Astrocyte (in vitro differentiated cells and primary cell): ENCODE measurements at regions not wholly inside any gene's neighbourhood (a gene's known extent, or its start where the extent isn't known, plus 50 kb on each side); places are given as distances from the start of the nearest gene placed in this dataset.

ENCODE experiments used
- DNase-seq: peaks from one replicate; pipeline ENCODE4 v3.0.0-alpha.2; 2010; ENCODE audit warnings: low read depth
- FAIRE-seq: peaks from 2 replicates; lab custom pipeline; 2011; peaks lifted over from hg19 to GRCh38; lab: Jason Lieb, UNC
- H2AFZ ChIP-seq: 2 replicates; pipeline ENCODE4 v1.6.0; 2012; ENCODE audit warnings: low read depth, low read length, inconsistent platforms
- H3K27ac ChIP-seq: 2 replicates; pipeline ENCODE4 v1.5.1; 2011; ENCODE audit warnings: low read depth, low read length, inconsistent platforms
- H3K27me3 ChIP-seq: 2 replicates; pipeline ENCODE4 v1.6.0; 2011; ENCODE audit warnings: low read length, inconsistent platforms; ENCODE audit not compliant: insufficient read depth
- H3K36me3 ChIP-seq: 2 replicates; pipeline ENCODE4 v1.5.1; 2011; ENCODE audit warnings: low read length, inconsistent platforms; ENCODE audit not compliant: insufficient read depth
- H3K4me1 ChIP-seq: 2 replicates; pipeline ENCODE4 v1.5.1; 2011; ENCODE audit warnings: low read length, inconsistent platforms; ENCODE audit not compliant: insufficient read depth
- H3K4me2 ChIP-seq: 2 replicates; pipeline ENCODE4 v1.6.0; 2012; ENCODE audit warnings: low read length, inconsistent platforms
- H3K4me3 ChIP-seq: 2 replicates; pipeline ENCODE4 v1.5.1; 2011; ENCODE audit warnings: low read depth, mild to moderate bottlenecking, low read length, inconsistent platforms; ENCODE audit not compliant: insufficient read depth
- H3K79me2 ChIP-seq: 2 replicates; pipeline ENCODE4 v1.6.0; 2012; ENCODE audit warnings: mild to moderate bottlenecking, low read length, inconsistent platforms; ENCODE audit not compliant: insufficient read depth
- H3K9ac ChIP-seq: 2 replicates; pipeline ENCODE4 v1.6.0; 2012; ENCODE audit warnings: mild to moderate bottlenecking, low read length, inconsistent platforms
- H3K9me3 ChIP-seq: 2 replicates; pipeline ENCODE4 v1.5.1; 2012; ENCODE audit warnings: low read depth, mild to moderate bottlenecking, low read length, inconsistent platforms; ENCODE audit not compliant: insufficient read depth
- H4K20me1 ChIP-seq: 2 replicates; pipeline ENCODE4 v1.6.0; 2012; ENCODE audit warnings: low read length, inconsistent platforms; ENCODE audit not compliant: insufficient read depth
- H3K27ac Mint-ChIP-seq: one replicate; pipeline ENCODE4 v1.8.0; 2021; ENCODE audit warnings: mild to moderate bottlenecking, mixed read lengths; ENCODE audit not compliant: unreplicated experiment
- H3K27me3 Mint-ChIP-seq: one replicate; pipeline ENCODE4 v1.8.0; 2021; ENCODE audit warnings: low read depth, mixed read lengths; ENCODE audit not compliant: unreplicated experiment
- H3K36me3 Mint-ChIP-seq: one replicate; pipeline ENCODE4 v1.8.0; 2021; ENCODE audit warnings: low read depth, mixed read lengths; ENCODE audit not compliant: unreplicated experiment
- H3K4me1 Mint-ChIP-seq: one replicate; pipeline ENCODE4 v1.8.0; 2021; ENCODE audit warnings: low read depth, mixed read lengths; ENCODE audit not compliant: unreplicated experiment
- H3K4me3 Mint-ChIP-seq: one replicate; pipeline ENCODE4 v1.8.0; 2021; ENCODE audit warnings: mild to moderate bottlenecking, moderate library complexity, mixed read lengths; ENCODE audit not compliant: unreplicated experiment
- H3K9me3 Mint-ChIP-seq: one replicate; pipeline ENCODE4 v1.8.0; 2021; ENCODE audit warnings: mild to moderate bottlenecking, mixed read lengths; ENCODE audit not compliant: unreplicated experiment
- CTCF ChIP-seq: IDR thresholded peaks from 2 replicates; pipeline ENCODE4 v1.5.1; 2011; ENCODE audit warnings: low read depth, mild to moderate bottlenecking, inconsistent platforms, low read length, moderate library complexity; ENCODE audit not compliant: insufficient read depth
- EZH2 ChIP-seq: IDR thresholded peaks from 2 replicates; pipeline ENCODE4 v1.6.1; 2012; ENCODE audit warnings: mild to moderate bottlenecking, low read length, inconsistent platforms; ENCODE audit not compliant: insufficient read depth

DNA sequence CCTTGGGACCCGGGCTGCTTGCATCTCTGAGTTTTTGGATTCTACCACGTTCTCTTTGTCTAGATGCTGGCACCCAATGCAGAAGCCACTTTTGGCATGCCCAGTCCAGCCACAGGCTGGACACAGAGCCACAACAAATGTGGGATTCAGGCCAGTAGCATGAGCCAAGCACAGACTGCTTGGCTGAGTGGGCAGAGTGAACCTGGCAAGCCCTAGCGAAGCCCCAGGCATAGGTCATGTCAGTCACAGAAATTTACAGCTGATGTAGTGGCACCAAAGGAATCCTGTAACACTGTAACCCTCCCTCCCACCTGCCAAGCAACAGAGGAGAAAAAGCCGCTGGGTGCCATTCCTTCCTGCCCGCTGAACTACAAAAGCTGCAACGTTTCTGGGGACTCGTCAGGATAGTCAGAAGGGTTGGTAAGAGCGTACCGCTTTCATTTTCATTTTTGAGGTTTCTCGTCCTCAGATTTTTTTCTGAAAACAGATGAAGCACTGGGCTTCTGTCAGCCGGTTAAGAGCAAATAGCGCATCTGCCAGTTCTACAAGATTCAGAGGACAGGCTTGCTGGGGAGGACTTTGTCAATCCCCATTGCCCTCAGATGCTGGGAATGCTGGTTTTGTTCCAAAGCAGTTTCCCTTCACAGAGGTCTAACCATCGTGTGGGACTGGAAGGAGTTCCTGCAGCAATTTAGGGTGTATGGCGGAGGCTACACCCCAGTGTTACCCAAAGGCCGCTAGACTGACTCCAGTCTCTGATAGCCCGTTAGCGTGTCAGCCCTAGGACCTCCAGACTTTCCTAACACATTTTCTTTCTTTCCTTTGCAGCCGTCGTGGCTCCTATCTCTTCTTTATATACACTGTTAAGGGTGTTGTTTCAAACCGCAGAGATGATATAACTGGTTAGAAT lies 399.0 kb downstream of the HTR1A start:
- H3K79me2 ChIP-seq: no peaks in the 10 kb centered on the region
- H3K9me3 ChIP-seq: no peaks in the 10 kb centered on the region
- Mint-ChIP-seq H3K27me3 (peaks cover 6% of the 10 kb centered on the region), H3K4me3 (no peak overlapping the region), H3K36me3 (no peaks in the 10 kb centered on the region), H3K4me1 (no peaks in the 10 kb centered on the region), H3K27ac (no peak overlapping the region), H3K9me3 (peaks cover 5% of the 10 kb centered on the region)
- TF ChIP-seq EZH2 (no peak), CTCF (no peak)
- no peaks in the 10 kb centered on the region for H3K27me3 ChIP-seq
- no peak overlapping the region for H3K9ac ChIP-seq
- H4K20me1 ChIP-seq: no peaks in the 10 kb centered on the region
- H3K36me3 ChIP-seq: no peaks in the 10 kb centered on the region
- no peak overlapping the region for H3K4me3 ChIP-seq
- FAIRE-seq: no peak
- no peak overlapping the region for H2AFZ ChIP-seq
- DNase-seq: no peak
- H3K4me1 ChIP-seq: no peaks in the 10 kb centered on the region
- H3K27ac ChIP-seq: no peak overlapping the region
- H3K4me2 ChIP-seq: no peak overlapping the region

DNA sequence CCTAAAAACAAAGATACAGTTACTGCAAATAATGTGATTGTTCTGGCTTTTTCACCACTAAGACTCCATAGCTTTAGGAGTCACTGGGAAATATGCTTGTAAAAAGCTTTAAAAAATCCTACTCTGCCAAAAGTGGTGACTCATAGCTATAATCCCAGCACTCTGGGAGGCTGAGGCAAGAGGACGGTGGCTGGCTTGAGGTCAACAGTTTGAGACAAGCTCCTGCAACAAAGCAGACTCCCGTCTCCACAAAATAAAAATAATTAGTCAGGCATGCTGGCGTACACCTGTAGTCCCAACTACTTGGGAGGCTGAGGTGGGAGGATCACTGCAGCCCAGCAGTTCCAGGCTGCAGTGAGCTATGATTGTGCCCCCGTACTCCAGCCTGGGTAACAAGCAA lies 406.4 kb downstream of the HTR1A start:
- FAIRE-seq: no peak
- Histone ChIP-seq H3K79me2 (no peaks in the 10 kb centered on the region), H3K9ac (no peak overlapping the region), H3K9me3 (no peaks in the 10 kb centered on the region), H3K36me3 (no peaks in the 10 kb centered on the region), H3K4me2 (no peak overlapping the region), H3K27ac (no peak overlapping the region), H2AFZ (no peak overlapping the region), H3K4me3 (no peak overlapping the region), H3K27me3 (no peaks in the 10 kb centered on the region), H3K4me1 (no peaks in the 10 kb centered on the region), H4K20me1 (no peaks in the 10 kb centered on the region)
- Mint-ChIP-seq H3K4me1 (peaks cover 10% of the 10 kb centered on the region), H3K4me3 (no peak overlapping the region), H3K27me3 (no peaks in the 10 kb centered on the region), H3K9me3 (no peaks in the 10 kb centered on the region), H3K36me3 (no peaks in the 10 kb centered on the region), H3K27ac (no peak overlapping the region)
- TF ChIP-seq EZH2 (no peak), CTCF (no peak)
- DNase-seq: no peak

GRCh38 chr5:63554191-63554590 lies 408.1 kb downstream of the HTR1A start:
- H2AFZ ChIP-seq: no peak overlapping the region
- no peak for DNase-seq
- Mint-ChIP-seq H3K36me3 (no peaks in the 10 kb centered on the region), H3K4me3 (no peak overlapping the region), H3K4me1 (peaks cover 10% of the 10 kb centered on the region), H3K9me3 (no peaks in the 10 kb centered on the region), H3K27me3 (no peaks in the 10 kb centered on the region), H3K27ac (peak overlapping the region; percentile 9)
- no peaks in the 10 kb centered on the region for H3K27me3 ChIP-seq
- no peaks in the 10 kb centered on the region for H3K79me2 ChIP-seq
- no peak for FAIRE-seq
- no peak overlapping the region for H3K27ac ChIP-seq
- H3K4me3 ChIP-seq: no peak overlapping the region
- no peak overlapping the region for H3K4me2 ChIP-seq
- H3K36me3 ChIP-seq: no peaks in the 10 kb centered on the region
- H4K20me1 ChIP-seq: no peaks in the 10 kb centered on the region
- H3K4me1 ChIP-seq: no peaks in the 10 kb centered on the region
- no peaks in the 10 kb centered on the region for H3K9me3 ChIP-seq
- no peak for TF ChIP-seq EZH2
- no peak for TF ChIP-seq CTCF
- no peak overlapping the region for H3K9ac ChIP-seq
